GM23338 (cell line): ENCODE measurements at regions not wholly inside any gene's neighbourhood (a gene's known extent, or its start where the extent isn't known, plus 50 kb on each side); places are given as distances from the start of the nearest gene placed in this dataset.

Experiments used
- ATAC-seq: fragments of 200-7000 bp; cut with Tn5 transposase; 3 replicates; pipeline ENCODE4 v1.9.1; 2020
- DNase-seq: peaks from one replicate; pipeline ENCODE4 v3.0.0-alpha.2; 2015; ENCODE audit warnings: low spot score
- H2AFZ ChIP-seq: fragments of 200-600 bp; sonication (generic); 2 replicates; pipeline ENCODE4 v1.8.0; 2016; ENCODE audit warnings: antibody characterized with exemption, mild to moderate bottlenecking, moderate library complexity
- H3F3A ChIP-seq: fragments of 200-600 bp; sonication (generic); replicated peaks from 2 replicates; pipeline ENCODE4 v1.8.0; 2017; ENCODE audit warnings: antibody characterized with exemption, mixed run types, low read depth
- H3K27ac ChIP-seq: fragments of 200-600 bp; sonication (generic); 2 replicates; pipeline ENCODE4 v1.6.1; 2016; ENCODE audit warnings: low read depth
- H3K27me3 ChIP-seq: fragments of 200-600 bp; sonication (generic); 2 replicates; pipeline ENCODE4 v1.8.0; 2016; ENCODE audit warnings: mild to moderate bottlenecking, mixed run types, moderate library complexity; ENCODE audit not compliant: insufficient read depth
- H3K36me3 ChIP-seq: fragments of 200-600 bp; sonication (generic); 2 replicates; pipeline ENCODE4 v1.8.0; 2016; ENCODE audit warnings: mild to moderate bottlenecking; ENCODE audit not compliant: insufficient read depth
- H3K4me1 ChIP-seq: fragments of 200-600 bp; sonication (generic); 2 replicates; pipeline ENCODE4 v1.8.0; 2016; ENCODE audit warnings: mild to moderate bottlenecking, moderate library complexity; ENCODE audit not compliant: insufficient read depth
- H3K4me2 ChIP-seq: fragments of 200-600 bp; sonication (generic); 2 replicates; pipeline ENCODE4 v1.7.1; 2017; ENCODE audit warnings: mixed run types
- H3K4me3 ChIP-seq: fragments of 200-600 bp; sonication (generic); 2 replicates; pipeline ENCODE4 v1.6.1; 2016; ENCODE audit warnings: mixed run types
- H3K79me2 ChIP-seq: fragments of 200-600 bp; sonication (generic); replicated peaks from 2 replicates; pipeline ENCODE4 v1.8.0; 2017; ENCODE audit warnings: mild to moderate bottlenecking; ENCODE audit not compliant: insufficient read depth
- H3K9me2 ChIP-seq: fragments of 200-600 bp; sonication (generic); 2 replicates; pipeline ENCODE4 v1.8.0; 2017; ENCODE audit not compliant: insufficient read depth
- H4K20me1 ChIP-seq: fragments of 200-600 bp; sonication (generic); replicated peaks from 2 replicates; pipeline ENCODE4 v1.8.0; 2017; ENCODE audit warnings: mild to moderate bottlenecking; ENCODE audit not compliant: insufficient read depth
- H3K27ac Mint-ChIP-seq: 2 replicates; pipeline ENCODE4 v1.8.0; 2020; ENCODE audit warnings: inconsistent platforms, mild to moderate bottlenecking, moderate library complexity, mixed read lengths
- H3K27me3 Mint-ChIP-seq: 3 replicates; pipeline ENCODE4 v1.8.0; 2022; ENCODE audit warnings: low read depth, mild to moderate bottlenecking, moderate library complexity, mixed read lengths, inconsistent platforms; ENCODE audit not compliant: insufficient read depth, poor library complexity
- H3K36me3 Mint-ChIP-seq: 3 replicates; pipeline ENCODE4 v1.8.0; 2021; ENCODE audit warnings: low read depth, mild to moderate bottlenecking, inconsistent platforms, moderate library complexity, mixed read lengths
- H3K4me1 Mint-ChIP-seq: 3 replicates; pipeline ENCODE4 v1.8.0; 2020; ENCODE audit warnings: mild to moderate bottlenecking, inconsistent platforms, mixed read lengths
- H3K4me3 Mint-ChIP-seq: 3 replicates; pipeline ENCODE4 v1.8.0; 2021; ENCODE audit warnings: moderate library complexity, mild to moderate bottlenecking, inconsistent platforms, mixed read lengths
- H3K9me3 Mint-ChIP-seq: 3 replicates; pipeline ENCODE4 v1.8.0; 2020; ENCODE audit warnings: moderate library complexity, mild to moderate bottlenecking, inconsistent platforms, mixed read lengths
- CREB1 ChIP-seq: fragments of 250-450 bp; sonication (Bioruptor Pico); IDR thresholded peaks from 2 replicates; pipeline ENCODE4 v1.5.0; 2020; ENCODE audit warnings: low read depth, mild to moderate bottlenecking, moderate library complexity
- CTCF ChIP-seq, 2 experiments: fragments of 200-600 bp in 1 of 2; sonication (generic) in 1 of 2; conservative IDR thresholded peaks; 2 replicates each; pipeline versions ENCODE4 v1.5.1 to v1.6.1; 2016 to 2017; ENCODE audit warnings: antibody characterized with exemption in 2 of 2, low read depth in 2 of 2, mild to moderate bottlenecking in 2 of 2, moderate library complexity in 1 of 2
- ETS1 ChIP-seq: IDR thresholded peaks from 2 replicates; pipeline ENCODE4 v1.6.1; 2016; ENCODE audit warnings: antibody characterized with exemption
- EZH2 ChIP-seq: fragments of 200-600 bp; sonication (generic); IDR thresholded peaks from one replicate; pipeline ENCODE4 v1.8.0; 2017; ENCODE audit warnings: antibody characterized with exemption, mild to moderate bottlenecking, low read depth; ENCODE audit not compliant: unreplicated experiment
- EZH2phosphoT487 ChIP-seq: fragments of 200-600 bp; sonication (generic); IDR thresholded peaks from one replicate; pipeline ENCODE4 v1.8.1; 2018; ENCODE audit warnings: antibody characterized with exemption; ENCODE audit not compliant: unreplicated experiment
- JUNB ChIP-seq: IDR thresholded peaks from one replicate; pipeline ENCODE4 v1.6.1; 2016; ENCODE audit warnings: antibody characterized with exemption; ENCODE audit not compliant: unreplicated experiment
- NANOG ChIP-seq: IDR thresholded peaks from 2 replicates; pipeline ENCODE4 v1.6.1; 2016; ENCODE audit warnings: antibody characterized with exemption, borderline replicate concordance
- POLR2AphosphoS5 ChIP-seq: IDR thresholded peaks from 2 replicates; pipeline ENCODE4 v1.6.1; 2016; ENCODE audit warnings: antibody characterized with exemption, low read depth
- REST ChIP-seq: IDR thresholded peaks from one replicate; pipeline ENCODE4 v1.6.1; 2018; ENCODE audit warnings: antibody characterized with exemption; ENCODE audit not compliant: unreplicated experiment
- STAT1 ChIP-seq: IDR thresholded peaks from one replicate; pipeline ENCODE4 v1.6.1; 2016; ENCODE audit warnings: antibody characterized with exemption; ENCODE audit not compliant: unreplicated experiment
- ZNF114 ChIP-seq: fragments of 250-450 bp; sonication (Bioruptor Pico); IDR thresholded peaks from 2 replicates; pipeline ENCODE4 v1.5.0; 2020; ENCODE audit warnings: mild to moderate bottlenecking, moderate library complexity
- ZNF331 ChIP-seq: fragments of 250-450 bp; sonication (Bioruptor Pico); IDR thresholded peaks from 2 replicates; pipeline ENCODE4 v1.5.0; 2020; ENCODE audit warnings: low read depth, mild to moderate bottlenecking, moderate library complexity

GRCh38 chr2:180180511-180180910 lies 173.4 kb upstream of the CWC22 start (continued):
- TF ChIP-seq CTCF (conservative IDR thresholded peaks at IDR 0.05; ENCODE audit: low read depth in 2 of 2): no peak
- TF ChIP-seq NANOG: no peak
- no peak for TF ChIP-seq REST
- TF ChIP-seq POLR2AphosphoS5: no peak
- TF ChIP-seq ZNF331 (CRISPR knock-in tag): no peak
- TF ChIP-seq CREB1 (CRISPR knock-in tag): no peak

- Histone ChIP-seq H3K27ac (no peak overlapping the region), H3K4me2 (no peak overlapping the region), H2AFZ (peak overlapping the region; percentile 9; the same call in 1 of the 2 replicates), H3K4me3 (no peak overlapping the region), H3K79me2 (no peaks in the 10 kb centered on the region), H3K9me2 (no peaks in the 10 kb centered on the region), H3K36me3 (no peaks in the 10 kb centered on the region), H3K4me1 (peaks cover 28% of the 10 kb centered on the region), H3F3A (no peaks in the 10 kb centered on the region), H3K27me3 (no peaks in the 10 kb centered on the region), H4K20me1 (no peaks in the 10 kb centered on the region)
- H3K27ac Mint-ChIP-seq: no peak overlapping the region
- H3K27me3 Mint-ChIP-seq: peaks cover 3% of the 10 kb centered on the region
- H3K4me3 Mint-ChIP-seq: no peak overlapping the region
- H3K4me1 Mint-ChIP-seq: peaks cover 28% of the 10 kb centered on the region
- H3K9me3 Mint-ChIP-seq: no peaks in the 10 kb centered on the region
- no peaks in the 10 kb centered on the region for H3K36me3 Mint-ChIP-seq
- DNase-seq: no peak
- ATAC-seq: no peak
- TF ChIP-seq ZNF114 (CRISPR knock-in tag) (no peak), ETS1 (no peak), REST (no peak), NANOG (no peak), JUNB (no peak), CREB1 (CRISPR knock-in tag) (no peak), ZNF331 (CRISPR knock-in tag) (no peak), STAT1 (no peak), POLR2AphosphoS5 (no peak), CTCF (conservative IDR thresholded peaks at IDR 0.05; ENCODE audit: low read depth in 2 of 2) (no peak), EZH2phosphoT487 (no peak), EZH2 (no peak)
Observed at GRCh38 chr2:180177534-180177933, 170.4 kb upstream of the CWC22 start.
